ENCODE measurements at regions not wholly inside any gene's neighbourhood (a gene's known extent, or its start where the extent isn't known, plus 50 kb on each side); places are given as distances from the start of the nearest gene placed in this dataset.

DNA sequence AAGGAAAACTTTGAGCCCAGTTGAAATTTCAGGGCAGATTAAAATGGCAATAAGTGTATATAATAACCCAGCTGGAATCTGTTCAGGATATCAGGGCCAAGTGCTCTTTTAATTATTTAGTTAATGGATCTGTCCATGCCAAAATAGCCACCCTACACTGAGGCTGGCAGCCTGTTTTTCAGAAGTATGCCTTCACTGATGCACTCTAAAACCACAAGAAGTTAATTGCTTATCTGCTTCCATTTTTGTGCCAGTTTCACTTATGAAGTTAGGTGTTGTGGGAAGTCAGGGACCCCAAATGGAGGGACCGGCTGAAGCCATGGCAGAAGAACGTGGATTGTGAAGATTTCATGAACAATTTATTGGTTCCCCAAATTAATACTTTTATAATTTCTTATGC is 960.3 kb downstream of the C4orf33 start:
- Histone ChIP-seq H3K27ac (ENCODE audit: low read length) (no peak overlapping the region), H4K20me1 (ENCODE audit: insufficient read depth, low read length) (no peaks in the 10 kb centered on the region), H3K4me1 (ENCODE audit: insufficient read depth, low read length) (peaks cover 16% of the 10 kb centered on the region), H2AFZ (ENCODE audit: low read depth, low read length) (no peak overlapping the region), H3K4me3 (ENCODE audit: low read depth in 1 of 2, low read length in 2 of 2) (no peak overlapping the region), H3K9me3 (ENCODE audit: insufficient read depth, low read length, severe bottlenecking) (peaks cover 9% of the 10 kb centered on the region), H3K9ac (ENCODE audit: low read depth, low read length) (no peak overlapping the region), H3K4me2 (ENCODE audit: insufficient read depth, low read length) (no peak overlapping the region), H3K79me2 (ENCODE audit: insufficient read depth, low read length) (no peaks in the 10 kb centered on the region), H3K36me3 (ENCODE audit: insufficient read depth, low read length) (no peaks in the 10 kb centered on the region), H3K27me3 (ENCODE audit: insufficient read depth, low read length, poor library complexity) (no peaks in the 10 kb centered on the region)
- no peak for TF ChIP-seq EZH2 (IDR thresholded peaks at IDR 0.05; ENCODE audit: borderline replicate concordance, low read depth, low read length, severe bottlenecking)
- TF ChIP-seq CTCF (IDR thresholded peaks at IDR 0.05; ENCODE audit: borderline replicate concordance, extremely low read depth, low read length, poor library complexity, severe bottlenecking), result no peak
- DNase-seq (no peak), ATAC-seq (ENCODE audit: insufficient read depth, low read depth) (0 out of 3 replicates have a peak, but pooled peaks have one; percentile 35)

DNA sequence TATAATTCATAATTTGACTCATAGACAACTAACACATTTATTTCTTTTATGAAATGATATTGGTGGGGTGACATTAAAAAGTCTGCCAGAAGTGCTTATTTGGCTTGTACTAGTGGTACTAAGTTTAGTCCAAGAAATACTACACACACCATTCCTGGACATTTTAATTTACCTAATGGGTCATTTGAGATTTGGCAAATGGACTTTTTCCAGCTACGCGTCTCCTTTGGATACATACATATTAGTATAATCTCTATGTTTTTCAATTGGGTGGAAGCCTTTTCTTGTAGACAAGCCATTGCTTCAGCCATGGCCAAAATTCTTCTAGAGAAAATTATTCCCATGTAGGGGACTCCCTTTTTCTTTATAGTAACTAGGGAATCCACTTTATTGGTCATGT is 968.5 kb downstream of the C4orf33 start:
- H3K4me1 ChIP-seq (ENCODE audit: insufficient read depth, low read length), result no peaks in the 10 kb centered on the region
- H3K27ac ChIP-seq (ENCODE audit: low read length), result no peak overlapping the region
- no peaks in the 10 kb centered on the region for H4K20me1 ChIP-seq (ENCODE audit: insufficient read depth, low read length)
- no peak overlapping the region for H3K4me3 ChIP-seq (ENCODE audit: low read depth in 1 of 2, low read length in 2 of 2)
- H3K79me2 ChIP-seq (ENCODE audit: insufficient read depth, low read length), result no peaks in the 10 kb centered on the region
- no peaks in the 10 kb centered on the region for H3K9me3 ChIP-seq (ENCODE audit: insufficient read depth, low read length, severe bottlenecking)
- no peaks in the 10 kb centered on the region for H3K36me3 ChIP-seq (ENCODE audit: insufficient read depth, low read length)
- ATAC-seq (ENCODE audit: insufficient read depth, low read depth) (no peak), DNase-seq (no peak)
- H2AFZ ChIP-seq (ENCODE audit: low read depth, low read length), result no peak overlapping the region
- H3K4me2 ChIP-seq (ENCODE audit: insufficient read depth, low read length), result no peak overlapping the region
- TF ChIP-seq EZH2 (IDR thresholded peaks at IDR 0.05; ENCODE audit: borderline replicate concordance, low read depth, low read length, severe bottlenecking) (no peak), CTCF (IDR thresholded peaks at IDR 0.05; ENCODE audit: borderline replicate concordance, extremely low read depth, low read length, poor library complexity, severe bottlenecking) (no peak)
- no peaks in the 10 kb centered on the region for H3K27me3 ChIP-seq (ENCODE audit: insufficient read depth, low read length, poor library complexity)
- H3K9ac ChIP-seq (ENCODE audit: low read depth, low read length), result no peak overlapping the region

GRCh38 chr4:130067419-130067818 is 971.5 kb downstream of the C4orf33 start:
- Histone ChIP-seq H3K9me3 (ENCODE audit: insufficient read depth, low read length, severe bottlenecking) (no peaks in the 10 kb centered on the region), H3K9ac (ENCODE audit: low read depth, low read length) (no peak overlapping the region), H3K27me3 (ENCODE audit: insufficient read depth, low read length, poor library complexity) (no peaks in the 10 kb centered on the region), H3K27ac (ENCODE audit: low read length) (no peak overlapping the region), H3K79me2 (ENCODE audit: insufficient read depth, low read length) (no peaks in the 10 kb centered on the region), H3K4me1 (ENCODE audit: insufficient read depth, low read length) (peaks cover 5% of the 10 kb centered on the region), H2AFZ (ENCODE audit: low read depth, low read length) (no peak overlapping the region), H3K4me3 (ENCODE audit: low read depth in 1 of 2, low read length in 2 of 2) (no peak overlapping the region), H4K20me1 (ENCODE audit: insufficient read depth, low read length) (no peaks in the 10 kb centered on the region), H3K4me2 (ENCODE audit: insufficient read depth, low read length) (no peak overlapping the region), H3K36me3 (ENCODE audit: insufficient read depth, low read length) (no peaks in the 10 kb centered on the region)
- DNase-seq (no peak), ATAC-seq (ENCODE audit: insufficient read depth, low read depth) (no peak)
- TF ChIP-seq CTCF (IDR thresholded peaks at IDR 0.05; ENCODE audit: borderline replicate concordance, extremely low read depth, low read length, poor library complexity, severe bottlenecking), result no peak
- no peak for TF ChIP-seq EZH2 (IDR thresholded peaks at IDR 0.05; ENCODE audit: borderline replicate concordance, low read depth, low read length, severe bottlenecking)

DNA sequence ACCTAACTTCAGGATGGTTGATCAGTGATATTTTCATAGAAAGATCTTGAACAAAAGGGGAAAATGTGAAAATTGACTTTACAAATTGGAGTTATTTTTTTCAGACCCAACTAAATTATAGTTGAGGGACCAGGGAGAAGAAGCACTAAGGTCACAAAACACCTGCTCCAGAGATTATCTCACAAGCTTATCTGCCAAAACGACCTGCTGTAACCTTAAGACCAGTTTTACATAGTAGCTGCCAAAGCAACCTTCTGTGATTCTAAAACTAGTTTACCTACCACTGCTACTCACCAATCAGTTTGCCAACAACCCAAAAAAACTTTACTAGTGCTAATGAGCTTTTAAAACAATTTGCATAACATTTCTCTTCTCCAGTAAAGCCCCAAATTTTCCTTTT is 972.1 kb downstream of the C4orf33 start:
- Histone ChIP-seq H3K27me3 (ENCODE audit: insufficient read depth, low read length, poor library complexity) (no peaks in the 10 kb centered on the region), H3K9ac (ENCODE audit: low read depth, low read length) (no peak overlapping the region), H3K36me3 (ENCODE audit: insufficient read depth, low read length) (no peaks in the 10 kb centered on the region), H3K79me2 (ENCODE audit: insufficient read depth, low read length) (no peaks in the 10 kb centered on the region), H3K9me3 (ENCODE audit: insufficient read depth, low read length, severe bottlenecking) (no peaks in the 10 kb centered on the region), H3K4me1 (ENCODE audit: insufficient read depth, low read length) (peaks cover 5% of the 10 kb centered on the region), H3K4me2 (ENCODE audit: insufficient read depth, low read length) (no peak overlapping the region), H3K4me3 (ENCODE audit: low read depth in 1 of 2, low read length in 2 of 2) (no peak overlapping the region), H4K20me1 (ENCODE audit: insufficient read depth, low read length) (no peaks in the 10 kb centered on the region), H3K27ac (ENCODE audit: low read length) (no peak overlapping the region), H2AFZ (ENCODE audit: low read depth, low read length) (0 out of 2 replicates have a peak overlapping the region, but pooled peaks have one; percentile 4)
- TF ChIP-seq CTCF (IDR thresholded peaks at IDR 0.05; ENCODE audit: borderline replicate concordance, extremely low read depth, low read length, poor library complexity, severe bottlenecking) (no peak), EZH2 (IDR thresholded peaks at IDR 0.05; ENCODE audit: borderline replicate concordance, low read depth, low read length, severe bottlenecking) (no peak)
- ATAC-seq (ENCODE audit: insufficient read depth, low read depth), result no peak
- DNase-seq, result no peak

Data from DND-41 (cell line).